Adrenal gland (tissue), 9 donors: ENCODE measurements at regions not wholly inside any gene's neighbourhood (a gene's known extent, or its start where the extent isn't known, plus 50 kb on each side); places are given as distances from the start of the nearest gene placed in this dataset.

ENCODE experiments used
- DNase-seq, 7 donors: peaks; one replicate each; pipeline ENCODE4 v3.0.0-alpha.2; 2019 to 2020
- H3K27ac ChIP-seq, 5 donors: fragments of 200-600 bp; sonication (generic) in 4 of 5; 1 replicate in 3 of 5; 2 replicates in 2 of 5; pipeline versions ENCODE4 v1.5.1 to v1.8.0; 2016 to 2020; ENCODE audit warnings: mild to moderate bottlenecking in 1 of 5
- H3K27me3 ChIP-seq: fragments of 200-600 bp; 2 replicates; pipeline ENCODE4 v1.8.0; 2021
- H3K36me3 ChIP-seq, 2 donors: fragments of 200-600 bp; replicated peaks in 1 of 2; 1 replicate in 1 of 2; 2 replicates in 1 of 2; pipeline versions ENCODE4 v1.5.1 to v1.8.0; 2018 to 2022
- H3K4me1 ChIP-seq, 2 donors: fragments of 200-600 bp; replicated peaks in 1 of 2; 1 replicate in 1 of 2; 2 replicates in 1 of 2; pipeline versions ENCODE4 v1.5.1 to v1.8.0; 2018 to 2021
- H3K4me3 ChIP-seq, 4 donors: fragments of 200-600 bp; sonication (generic) in 3 of 4; one replicate each; pipeline ENCODE4 v1.5.1; 2016 to 2018
- H3K9me3 ChIP-seq, 3 donors: fragments of 200-600 bp; sonication (generic) in 1 of 3; replicated peaks in 1 of 3; 1 replicate in 2 of 3; 2 replicates in 1 of 3; pipeline versions ENCODE4 v1.5.1 to v1.8.0; 2016 to 2021
- POLR2A ChIP-seq, 2 donors: fragments of 450-650 bp; IDR thresholded peaks; one replicate each; pipeline ENCODE4 v1.6.1; 2017; ENCODE audit warnings: antibody characterized with exemption in 2 of 2, mild to moderate bottlenecking in 2 of 2, moderate library complexity in 1 of 2
- WGBS, 4 donors: extraction: QIAGEN DNeasy Blood & Tissue Kit in 2 of 4; methylation state at CpG; one replicate each; pipeline versions ENCODE4 v1.1.5 to v1.1.7; 2013 to 2017; 5-methylcytosine and 5-hydroxymethylcytosine counted together
- intact Hi-C, 2 donors: fragments of 100-400 bp; cut with DNase I; formaldehyde crosslinking; loops; one replicate each; pipeline versions ENCODE4 v1.14.1 to v1.15.0; 2022 to 2023
- TF ChIP-seq, protein P1 (sequence below), 6 experiments: fragments of 450-650 bp in 4 of 6; fragments of 200-600 bp in 2 of 6; sonication (generic) in 1 of 6; IDR thresholded peaks; 1 replicate in 5 of 6; 2 replicates in 1 of 6; pipeline versions ENCODE4 v1.5.1 to v1.8.0; 2016 to 2021; ENCODE audit warnings: antibody characterized with exemption in 6 of 6, mild to moderate bottlenecking in 2 of 6, moderate library complexity in 1 of 6
- donor health status: healthy with polysubstance abuse.
- donor health status: Bipolar disorder and iron deficiency.
- donor health status: DM: yes; HTN: yes; CAD: no.
- donor health status: DM: no; HTN: no; CAD: no.
- donor health status: DM: no; HTN: no; CAD: no.

- no peak for DNase-seq
- Histone ChIP-seq H3K9me3 (no peaks in the 10 kb centered on the region), H3K4me1 (no peaks in the 10 kb centered on the region), H3K27me3 (no peaks in the 10 kb centered on the region), H3K27ac (no peak overlapping the region), H3K4me3 (no peak overlapping the region), H3K36me3 (no peaks in the 10 kb centered on the region)
- TF ChIP-seq, protein P1, sequence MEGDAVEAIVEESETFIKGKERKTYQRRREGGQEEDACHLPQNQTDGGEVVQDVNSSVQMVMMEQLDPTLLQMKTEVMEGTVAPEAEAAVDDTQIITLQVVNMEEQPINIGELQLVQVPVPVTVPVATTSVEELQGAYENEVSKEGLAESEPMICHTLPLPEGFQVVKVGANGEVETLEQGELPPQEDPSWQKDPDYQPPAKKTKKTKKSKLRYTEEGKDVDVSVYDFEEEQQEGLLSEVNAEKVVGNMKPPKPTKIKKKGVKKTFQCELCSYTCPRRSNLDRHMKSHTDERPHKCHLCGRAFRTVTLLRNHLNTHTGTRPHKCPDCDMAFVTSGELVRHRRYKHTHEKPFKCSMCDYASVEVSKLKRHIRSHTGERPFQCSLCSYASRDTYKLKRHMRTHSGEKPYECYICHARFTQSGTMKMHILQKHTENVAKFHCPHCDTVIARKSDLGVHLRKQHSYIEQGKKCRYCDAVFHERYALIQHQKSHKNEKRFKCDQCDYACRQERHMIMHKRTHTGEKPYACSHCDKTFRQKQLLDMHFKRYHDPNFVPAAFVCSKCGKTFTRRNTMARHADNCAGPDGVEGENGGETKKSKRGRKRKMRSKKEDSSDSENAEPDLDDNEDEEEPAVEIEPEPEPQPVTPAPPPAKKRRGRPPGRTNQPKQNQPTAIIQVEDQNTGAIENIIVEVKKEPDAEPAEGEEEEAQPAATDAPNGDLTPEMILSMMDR (IDR thresholded peaks at IDR 0.05) = no peak
- TF ChIP-seq POLR2A (IDR thresholded peaks at IDR 0.05) = no peak
- intact Hi-C loops = no loop called here
- WGBS, 4 donors = 64 to 77% (median 72%) methylated on average over 4 of the region's 4 CpGs
Observed at GRCh38 chrX:3448563-3448962, 102.1 kb upstream of the MXRA5 start.

- H3K36me3 ChIP-seq = no peaks in the 10 kb centered on the region
- TF ChIP-seq, protein P1 (IDR thresholded peaks at IDR 0.05) = no peak
- TF ChIP-seq POLR2A (IDR thresholded peaks at IDR 0.05) = no peak
- 76 to 84% (median 80%) methylated on average over 4 of the region's 4 CpGs for WGBS, 4 donors
- H3K9me3 ChIP-seq = no peaks in the 10 kb centered on the region
- no peak overlapping the region for H3K4me3 ChIP-seq
- H3K27ac ChIP-seq = no peak overlapping the region
- no peaks in the 10 kb centered on the region for H3K4me1 ChIP-seq
- DNase-seq = no peak
- H3K27me3 ChIP-seq = no peaks in the 10 kb centered on the region
- intact Hi-C loops = no loop called here
Observed at GRCh38 chrX:3445806-3446490, 99.5 kb upstream of the MXRA5 start.

GRCh38 chrX:3443184-3443583 is 96.7 kb upstream of the MXRA5 start:
- no peak for TF ChIP-seq POLR2A (IDR thresholded peaks at IDR 0.05)
- TF ChIP-seq, protein P1 (IDR thresholded peaks at IDR 0.05) = no peak
- Histone ChIP-seq H3K4me1 (no peaks in the 10 kb centered on the region), H3K36me3 (no peaks in the 10 kb centered on the region), H3K27me3 (no peaks in the 10 kb centered on the region), H3K27ac (no peak overlapping the region), H3K4me3 (no peak overlapping the region), H3K9me3 (no peaks in the 10 kb centered on the region)
- intact Hi-C loops = no loop called here
- WGBS, 4 donors = 63 to 93% (median 78%) methylated on average over 2 to 4 of the region's 4 CpGs; no CpG with 5 or more reads in 1 of the 4 donors
- DNase-seq = no peak

- Histone ChIP-seq H3K4me1 (no peaks in the 10 kb centered on the region), H3K36me3 (no peaks in the 10 kb centered on the region), H3K27ac (no peak overlapping the region), H3K4me3 (no peak overlapping the region), H3K9me3 (no peaks in the 10 kb centered on the region), H3K27me3 (no peaks in the 10 kb centered on the region)
- TF ChIP-seq, protein P1 (IDR thresholded peaks at IDR 0.05) = no peak
- TF ChIP-seq POLR2A (IDR thresholded peaks at IDR 0.05) = no peak
- intact Hi-C loops = no loop called here
- DNase-seq = no peak
- WGBS, 4 donors = 79 to 85% (median 82%) methylated on average over 7 to 8 of the region's 8 CpGs
Observed at GRCh38 chrX:3442691-3443090, 96.2 kb upstream of the MXRA5 start.
